ENCODE measurements at regions not wholly inside any gene's neighbourhood (a gene's known extent, or its start where the extent isn't known, plus 50 kb on each side); places are given as distances from the start of the nearest gene placed in this dataset.

- Mint-ChIP-seq H3K4me1 (ENCODE audit: insufficient read depth, unreplicated experiment) (peaks cover 4% of the 10 kb centered on the region), H3K4me3 (ENCODE audit: unreplicated experiment) (no peak overlapping the region), H3K27ac (ENCODE audit: low read depth, unreplicated experiment) (no peak overlapping the region), H3K36me3 (ENCODE audit: insufficient read depth, unreplicated experiment) (no peaks in the 10 kb centered on the region), H3K9me3 (ENCODE audit: unreplicated experiment) (no peaks in the 10 kb centered on the region), H3K27me3 (ENCODE audit: insufficient read depth, unreplicated experiment) (no peaks in the 10 kb centered on the region)
- no TSS peak for BruUV-seq (replicated peaks)
- TF ChIP-seq, protein P1, sequence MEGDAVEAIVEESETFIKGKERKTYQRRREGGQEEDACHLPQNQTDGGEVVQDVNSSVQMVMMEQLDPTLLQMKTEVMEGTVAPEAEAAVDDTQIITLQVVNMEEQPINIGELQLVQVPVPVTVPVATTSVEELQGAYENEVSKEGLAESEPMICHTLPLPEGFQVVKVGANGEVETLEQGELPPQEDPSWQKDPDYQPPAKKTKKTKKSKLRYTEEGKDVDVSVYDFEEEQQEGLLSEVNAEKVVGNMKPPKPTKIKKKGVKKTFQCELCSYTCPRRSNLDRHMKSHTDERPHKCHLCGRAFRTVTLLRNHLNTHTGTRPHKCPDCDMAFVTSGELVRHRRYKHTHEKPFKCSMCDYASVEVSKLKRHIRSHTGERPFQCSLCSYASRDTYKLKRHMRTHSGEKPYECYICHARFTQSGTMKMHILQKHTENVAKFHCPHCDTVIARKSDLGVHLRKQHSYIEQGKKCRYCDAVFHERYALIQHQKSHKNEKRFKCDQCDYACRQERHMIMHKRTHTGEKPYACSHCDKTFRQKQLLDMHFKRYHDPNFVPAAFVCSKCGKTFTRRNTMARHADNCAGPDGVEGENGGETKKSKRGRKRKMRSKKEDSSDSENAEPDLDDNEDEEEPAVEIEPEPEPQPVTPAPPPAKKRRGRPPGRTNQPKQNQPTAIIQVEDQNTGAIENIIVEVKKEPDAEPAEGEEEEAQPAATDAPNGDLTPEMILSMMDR (IDR thresholded peaks at IDR 0.05; ENCODE audit: unreplicated experiment), result no peak
- ChIA-PET CTCF (interaction anchor here (0.6 kb wide), 1 partner anchor 102 kb away, joined by 3 read pairs; no protein-coding TSS in a partner anchor), POLR2A (no interaction called here)
- intact Hi-C loops (cut with micrococcal nuclease), result no loop called here
- DNase-seq (ENCODE audit: unreplicated experiment), result no peak
Observed at GRCh38 chr4:180485407-180485806, 1757.8 kb upstream of the TENM3 start.

- intact Hi-C loops (cut with micrococcal nuclease), result no loop called here
- Mint-ChIP-seq H3K4me1 (ENCODE audit: insufficient read depth, unreplicated experiment) (no peaks in the 10 kb centered on the region), H3K27me3 (ENCODE audit: insufficient read depth, unreplicated experiment) (no peaks in the 10 kb centered on the region), H3K4me3 (ENCODE audit: unreplicated experiment) (no peak overlapping the region), H3K9me3 (ENCODE audit: unreplicated experiment) (no peaks in the 10 kb centered on the region), H3K36me3 (ENCODE audit: insufficient read depth, unreplicated experiment) (no peaks in the 10 kb centered on the region), H3K27ac (ENCODE audit: low read depth, unreplicated experiment) (no peak overlapping the region)
- TF ChIP-seq, protein P1 (IDR thresholded peaks at IDR 0.05; ENCODE audit: unreplicated experiment), result no peak
- no peak for DNase-seq (ENCODE audit: unreplicated experiment)
- BruUV-seq (replicated peaks), result no TSS peak
- ChIA-PET POLR2A (no interaction called here), CTCF (no interaction called here)
Observed at GRCh38 chr4:180486342-180486741, 1756.9 kb upstream of the TENM3 start.

DNA sequence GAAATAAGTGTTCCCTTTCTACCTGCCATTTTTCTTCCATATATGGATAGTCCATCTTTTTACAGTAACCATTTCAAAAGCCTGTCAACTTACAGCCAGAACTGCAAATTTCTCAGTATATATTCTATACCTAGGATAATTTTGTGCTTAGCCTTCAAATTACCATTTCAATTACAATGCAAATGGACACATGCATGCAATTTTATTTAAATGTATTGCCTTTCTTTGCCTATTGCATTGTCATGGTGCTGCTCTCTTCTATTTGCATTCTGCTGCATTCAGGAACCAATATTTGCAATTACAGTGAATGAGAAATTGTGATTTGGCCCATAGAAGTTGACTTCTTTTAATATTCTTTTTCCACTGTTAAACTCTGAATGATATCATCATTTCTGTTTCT is 1753.4 kb upstream of the TENM3 start:
- H3K27ac Mint-ChIP-seq (ENCODE audit: low read depth, unreplicated experiment), result no peak overlapping the region
- no TSS peak for BruUV-seq (replicated peaks)
- no peak overlapping the region for H3K4me3 Mint-ChIP-seq (ENCODE audit: unreplicated experiment)
- ChIA-PET POLR2A (interaction anchor here (1.0 kb wide), 1 partner anchor 41 kb away, joined by 3 read pairs; no protein-coding TSS in a partner anchor), CTCF (no interaction called here)
- no peaks in the 10 kb centered on the region for H3K9me3 Mint-ChIP-seq (ENCODE audit: unreplicated experiment)
- no peaks in the 10 kb centered on the region for H3K27me3 Mint-ChIP-seq (ENCODE audit: insufficient read depth, unreplicated experiment)
- intact Hi-C loops (cut with micrococcal nuclease), result no loop called here
- H3K36me3 Mint-ChIP-seq (ENCODE audit: insufficient read depth, unreplicated experiment), result no peaks in the 10 kb centered on the region
- DNase-seq (ENCODE audit: unreplicated experiment), result no peak
- no peaks in the 10 kb centered on the region for H3K4me1 Mint-ChIP-seq (ENCODE audit: insufficient read depth, unreplicated experiment)
- TF ChIP-seq, protein P1 (IDR thresholded peaks at IDR 0.05; ENCODE audit: unreplicated experiment), result no peak

DNA sequence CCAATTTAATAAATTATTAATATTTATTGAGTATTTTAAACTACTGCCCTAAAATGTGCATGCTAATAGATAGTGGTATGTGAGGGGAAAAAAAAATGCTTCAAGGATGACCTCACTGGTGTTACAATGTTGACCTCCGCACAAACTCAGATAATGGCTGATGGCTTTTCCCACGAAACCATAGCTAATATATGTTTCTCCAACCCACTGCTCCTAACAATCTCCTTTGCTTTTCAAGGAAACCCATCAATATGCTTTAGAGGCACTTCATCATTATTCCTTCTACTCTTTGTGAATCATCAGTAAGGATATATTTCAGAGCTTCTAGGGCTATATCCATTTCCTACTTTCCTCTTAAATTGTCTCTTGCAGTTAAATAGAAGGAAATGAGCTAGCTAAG is 1752.0 kb upstream of the TENM3 start:
- no TSS peak for BruUV-seq (replicated peaks)
- no peaks in the 10 kb centered on the region for H3K36me3 Mint-ChIP-seq (ENCODE audit: insufficient read depth, unreplicated experiment)

More for the DNA sequence above, 1752.0 kb upstream of the TENM3 start:
- Mint-ChIP-seq H3K4me1 (ENCODE audit: insufficient read depth, unreplicated experiment) (no peaks in the 10 kb centered on the region), H3K4me3 (ENCODE audit: unreplicated experiment) (no peak overlapping the region), H3K9me3 (ENCODE audit: unreplicated experiment) (no peaks in the 10 kb centered on the region), H3K27me3 (ENCODE audit: insufficient read depth, unreplicated experiment) (no peaks in the 10 kb centered on the region), H3K27ac (ENCODE audit: low read depth, unreplicated experiment) (no peak overlapping the region)
- intact Hi-C loops (cut with micrococcal nuclease), result no loop called here
- CTCF ChIA-PET, result no interaction called here
- DNase-seq (ENCODE audit: unreplicated experiment), result no peak
- POLR2A ChIA-PET, result interaction anchor here (0.9 kb wide), 1 partner anchor 10 kb away, joined by 4 read pairs; no protein-coding TSS in a partner anchor
- TF ChIP-seq, protein P1 (IDR thresholded peaks at IDR 0.05; ENCODE audit: unreplicated experiment), result no peak
